CD4-positive, alpha-beta T cell treated with Interleukin-21 for 1 hour (primary cell): ENCODE measurements at regions not wholly inside any gene's neighbourhood (a gene's known extent, or its start where the extent isn't known, plus 50 kb on each side); places are given as distances from the start of the nearest gene placed in this dataset.
"Not testable (repeated sequence)": the region's sequence is repeated elsewhere in the genome, so short reads cannot be mapped to it uniquely, and the experiment has no call there.

Source experiments
- DNase-seq: peaks from one replicate; pipeline ENCODE4 v3.0.0-alpha.2; 2020

GRCh38 chr7:119172043-119172442 lies 947.5 kb downstream of the ANKRD7 start:
- no peak for DNase-seq

- peak; percentile 3 for DNase-seq
Measured at GRCh38 chr7:119175911-119176627, 951.6 kb downstream of the ANKRD7 start.

GRCh38 chr7:119177863-119178262 lies 953.4 kb downstream of the ANKRD7 start:
- DNase-seq: no peak

GRCh38 chr7:119184124-119184788 lies 959.8 kb downstream of the ANKRD7 start:
- no peak for DNase-seq

GRCh38 chr7:119196183-119196582 lies 971.7 kb downstream of the ANKRD7 start:
- DNase-seq: no peak

- DNase-seq: no peak
Measured at GRCh38 chr7:119197172-119197876, 972.8 kb downstream of the ANKRD7 start.

GRCh38 chr7:119197877-119198527 lies 973.5 kb downstream of the ANKRD7 start:
- DNase-seq: no peak

GRCh38 chr7:119219663-119220062 lies 995.2 kb downstream of the ANKRD7 start:
- DNase-seq: no peak

GRCh38 chr7:119223930-119224329 lies 999.4 kb downstream of the ANKRD7 start:
- no peak for DNase-seq

- DNase-seq: no peak
Measured at GRCh38 chr7:119228482-119228881, 1004.0 kb downstream of the ANKRD7 start.

- DNase-seq: no peak
Measured at GRCh38 chr7:119232091-119232490, 1007.6 kb downstream of the ANKRD7 start.

- DNase-seq: no peak
Measured at GRCh38 chr7:119233015-119233414, 1008.5 kb downstream of the ANKRD7 start.

GRCh38 chr7:119252962-119253361 lies 1020.0 kb upstream of the KCND2 start:
- no peak for DNase-seq

GRCh38 chr7:119254742-119255141 lies 1018.2 kb upstream of the KCND2 start:
- no peak for DNase-seq

GRCh38 chr7:119256001-119256400 lies 1017.0 kb upstream of the KCND2 start:
- no peak for DNase-seq

- DNase-seq: no peak
Measured at GRCh38 chr7:119256446-119257131, 1016.4 kb upstream of the KCND2 start.

- DNase-seq: not testable (repeated sequence)
Measured at GRCh38 chr7:119266790-119267189, 1006.2 kb upstream of the KCND2 start.

GRCh38 chr7:119270045-119270464 lies 1002.9 kb upstream of the KCND2 start:
- DNase-seq: peak; percentile 5

GRCh38 chr7:119270644-119271043 lies 1002.3 kb upstream of the KCND2 start:
- DNase-seq: no peak

- no peak for DNase-seq
Measured at GRCh38 chr7:119271147-119271779, 1001.7 kb upstream of the KCND2 start.

- no peak for DNase-seq
Measured at GRCh38 chr7:119281181-119281846, 991.7 kb upstream of the KCND2 start.

- no peak for DNase-seq
Measured at GRCh38 chr7:119283353-119283752, 989.6 kb upstream of the KCND2 start.
